Omental fat pad (tissue), 3 donors: ENCODE measurements at regions not wholly inside any gene's neighbourhood (a gene's known extent, or its start where the extent isn't known, plus 50 kb on each side); places are given as distances from the start of the nearest gene placed in this dataset.

Source experiments
- ATAC-seq: fragments of 150-250 bp; one replicate; pipeline ENCODE4 v1.9.1; 2016; ENCODE audit warnings: mild to moderate bottlenecking, moderate library complexity; ENCODE audit not compliant: low FRiP score
- DNase-seq: peaks from one replicate; pipeline ENCODE4 v3.0.0-alpha.2; 2019; ENCODE audit warnings: low spot score
- TF ChIP-seq, protein P1 (sequence below), 3 donors: fragments of 450-650 bp; IDR thresholded peaks; one replicate each; pipeline ENCODE4 v1.5.1; 2016 to 2017; ENCODE audit warnings: antibody characterized with exemption in 3 of 3, mild to moderate bottlenecking in 3 of 3, moderate library complexity in 2 of 3

DNA sequence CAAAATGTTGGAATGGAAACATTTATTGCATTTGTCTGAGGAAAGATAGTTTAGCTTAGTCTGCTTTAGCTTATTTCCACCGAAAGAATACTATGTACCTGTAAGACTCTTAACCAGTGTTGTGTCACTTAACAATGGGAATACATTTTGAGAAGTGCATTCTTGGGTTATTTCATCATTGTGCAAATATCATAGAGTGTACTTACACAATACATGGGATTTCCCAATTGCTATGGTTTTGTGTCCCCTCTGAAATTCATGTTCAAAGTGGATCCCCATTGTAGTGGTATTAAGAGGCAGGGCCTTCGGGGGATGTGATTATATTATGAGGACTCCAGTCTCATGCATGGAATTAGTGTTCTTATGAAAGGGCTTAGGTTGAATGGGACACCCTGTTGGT is 249.4 kb upstream of the UBE2E3 start:
- TF ChIP-seq, protein P1, sequence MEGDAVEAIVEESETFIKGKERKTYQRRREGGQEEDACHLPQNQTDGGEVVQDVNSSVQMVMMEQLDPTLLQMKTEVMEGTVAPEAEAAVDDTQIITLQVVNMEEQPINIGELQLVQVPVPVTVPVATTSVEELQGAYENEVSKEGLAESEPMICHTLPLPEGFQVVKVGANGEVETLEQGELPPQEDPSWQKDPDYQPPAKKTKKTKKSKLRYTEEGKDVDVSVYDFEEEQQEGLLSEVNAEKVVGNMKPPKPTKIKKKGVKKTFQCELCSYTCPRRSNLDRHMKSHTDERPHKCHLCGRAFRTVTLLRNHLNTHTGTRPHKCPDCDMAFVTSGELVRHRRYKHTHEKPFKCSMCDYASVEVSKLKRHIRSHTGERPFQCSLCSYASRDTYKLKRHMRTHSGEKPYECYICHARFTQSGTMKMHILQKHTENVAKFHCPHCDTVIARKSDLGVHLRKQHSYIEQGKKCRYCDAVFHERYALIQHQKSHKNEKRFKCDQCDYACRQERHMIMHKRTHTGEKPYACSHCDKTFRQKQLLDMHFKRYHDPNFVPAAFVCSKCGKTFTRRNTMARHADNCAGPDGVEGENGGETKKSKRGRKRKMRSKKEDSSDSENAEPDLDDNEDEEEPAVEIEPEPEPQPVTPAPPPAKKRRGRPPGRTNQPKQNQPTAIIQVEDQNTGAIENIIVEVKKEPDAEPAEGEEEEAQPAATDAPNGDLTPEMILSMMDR (IDR thresholded peaks at IDR 0.05) = no peak
- no peak for DNase-seq
- no peak for ATAC-seq

DNA sequence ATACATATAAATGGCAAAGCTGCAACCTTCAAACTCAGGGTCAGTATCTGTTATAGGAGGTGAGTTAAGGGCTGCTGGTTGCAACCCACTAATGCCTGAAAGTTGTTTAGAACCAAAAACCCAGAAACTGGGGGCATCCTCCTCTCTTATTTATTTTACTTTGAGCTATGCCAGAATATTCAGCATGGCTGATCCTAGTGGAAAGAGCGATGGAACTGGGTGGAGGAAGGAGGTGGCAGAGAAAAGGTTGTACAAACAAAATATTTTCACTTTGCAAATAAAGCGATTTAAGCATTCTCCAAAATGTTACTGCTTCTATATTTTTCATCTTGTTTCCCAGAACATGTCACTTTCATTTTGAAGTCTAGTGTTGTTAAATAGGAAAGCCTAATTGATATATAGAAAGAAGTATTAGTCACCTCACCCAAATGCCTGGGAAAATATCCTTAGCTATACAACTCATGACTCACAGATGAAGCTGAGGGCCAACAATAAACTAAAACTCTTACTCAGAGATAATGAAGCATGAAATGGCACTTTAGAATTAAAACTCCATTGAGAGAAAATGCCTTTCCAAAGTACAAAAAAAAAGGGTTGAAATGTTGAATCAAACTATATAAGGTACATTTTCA is 251.4 kb upstream of the UBE2E3 start:
- DNase-seq = no peak
- no peak for ATAC-seq
- TF ChIP-seq, protein P1 (IDR thresholded peaks at IDR 0.05) = no peak

DNA sequence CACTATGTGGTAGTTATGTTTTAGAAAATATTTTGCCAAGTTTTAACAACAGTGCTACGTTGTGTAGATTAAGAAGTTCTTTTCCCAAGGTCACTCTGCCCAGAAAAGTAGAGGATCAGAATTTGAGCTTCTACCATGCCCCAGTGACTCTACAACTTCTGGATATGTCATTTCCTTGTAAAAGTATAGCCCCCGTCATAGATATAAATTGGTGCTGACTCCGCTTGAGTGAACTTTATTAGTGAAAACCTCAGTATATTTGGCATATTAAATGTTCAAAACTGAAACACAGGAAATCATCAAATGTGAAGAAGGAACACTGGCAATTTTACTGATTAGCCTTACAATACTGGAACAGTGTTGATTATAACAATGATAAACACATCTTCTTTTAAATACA is 256.7 kb upstream of the UBE2E3 start:
- ATAC-seq (no peak), DNase-seq (no peak)
- TF ChIP-seq, protein P1 (IDR thresholded peaks at IDR 0.05) = no peak

DNA sequence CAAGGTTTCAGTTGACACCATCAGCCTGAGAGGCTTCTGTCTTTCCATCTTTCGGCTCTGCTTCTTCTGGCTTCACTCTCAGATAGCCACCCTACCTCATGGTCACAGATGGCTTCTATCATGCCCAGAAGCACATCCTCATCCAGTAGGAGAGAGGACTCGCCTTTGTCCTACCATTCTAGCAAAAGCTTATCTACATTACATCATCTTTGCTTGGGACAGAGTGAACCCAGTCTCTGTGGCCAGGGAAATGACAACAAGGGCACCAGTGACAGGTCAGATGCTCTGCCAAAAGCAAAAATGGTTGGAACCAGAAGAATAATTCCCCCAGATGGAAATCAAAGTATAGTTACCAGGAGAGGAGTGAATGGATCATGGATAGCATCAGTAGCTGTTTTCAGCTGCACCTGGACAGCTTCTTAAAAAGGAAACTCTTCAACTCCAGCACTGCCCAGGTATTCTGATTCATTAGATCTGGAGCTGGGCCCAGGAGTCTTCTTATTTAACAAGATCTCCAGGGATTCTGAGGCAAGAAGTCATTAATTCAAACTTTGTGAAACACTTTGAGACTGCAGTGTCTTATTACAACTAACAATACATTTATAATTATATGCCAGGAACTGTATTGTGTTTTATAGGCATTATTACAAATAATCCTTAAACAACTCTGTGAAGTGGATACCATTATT is 257.7 kb upstream of the UBE2E3 start:
- DNase-seq (no peak), ATAC-seq (no peak)
- TF ChIP-seq, protein P1 (IDR thresholded peaks at IDR 0.05) = no peak

DNA sequence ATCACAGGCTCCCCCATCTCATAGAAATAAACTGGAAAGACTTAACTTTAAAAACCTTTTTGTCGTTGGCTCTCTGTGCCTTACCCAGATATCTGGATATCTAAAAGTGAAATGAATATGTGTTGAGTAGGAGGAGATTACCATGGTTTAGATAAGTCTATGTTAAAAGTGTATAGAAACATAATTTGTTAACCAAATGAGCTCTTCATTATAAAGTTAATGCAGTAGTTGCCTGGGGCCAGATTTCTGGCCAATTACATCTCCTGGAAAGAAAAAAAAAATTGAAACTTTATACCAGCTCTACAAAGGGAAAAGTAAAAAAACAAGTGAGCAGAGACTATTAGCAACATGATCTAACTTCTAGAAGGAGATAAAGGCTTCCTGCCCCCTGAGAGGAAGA is 259.6 kb upstream of the UBE2E3 start:
- TF ChIP-seq, protein P1 (IDR thresholded peaks at IDR 0.05) = no peak
- ATAC-seq (no peak), DNase-seq (no peak)

DNA sequence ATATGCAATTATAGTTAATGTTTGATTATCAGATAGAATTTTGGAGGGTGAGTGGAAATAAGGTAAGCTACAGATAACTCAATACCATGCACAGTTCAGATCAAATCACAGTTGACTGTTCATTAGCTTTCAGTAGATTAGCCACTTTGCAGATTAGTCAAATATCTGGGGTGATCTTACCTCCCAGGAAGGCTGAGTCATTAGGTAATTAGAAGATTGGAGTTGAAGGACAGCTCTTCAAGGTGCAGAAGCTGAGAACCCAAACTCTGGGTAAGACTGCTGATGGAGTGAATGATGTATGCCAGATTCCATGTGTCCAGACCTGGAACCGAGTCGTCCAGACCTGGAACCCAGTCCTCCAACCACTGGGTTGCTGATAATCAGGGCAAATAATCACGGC is 262.8 kb upstream of the UBE2E3 start:
- no peak for DNase-seq
- ATAC-seq = no peak
- TF ChIP-seq, protein P1 (IDR thresholded peaks at IDR 0.05) = no peak
